ENCODE measurements at regions not wholly inside any gene's neighbourhood (a gene's known extent, or its start where the extent isn't known, plus 50 kb on each side); places are given as distances from the start of the nearest gene placed in this dataset.

GRCh38 chr10:56091872-56092271 lies 269.2 kb downstream of the ZWINT start:
- no peak for DNase-seq (ENCODE audit: low read depth)
- TF ChIP-seq CTCF (conservative IDR thresholded peaks at IDR 0.05; ENCODE audit: low read depth, low read length), result no peak
- no peak overlapping the region for H3K4me3 ChIP-seq (ENCODE audit: low read depth, low read length)

- DNase-seq (ENCODE audit: low read depth), result no peak
- H3K4me3 ChIP-seq (ENCODE audit: low read depth, low read length), result no peak overlapping the region
- TF ChIP-seq CTCF (conservative IDR thresholded peaks at IDR 0.05; ENCODE audit: low read depth, low read length), result no peak
Observed at GRCh38 chr10:56090914-56091540, 270.0 kb downstream of the ZWINT start.

GRCh38 chr10:56085406-56086122 lies 275.5 kb downstream of the ZWINT start:
- no peak for DNase-seq (ENCODE audit: low read depth)
- no peak for TF ChIP-seq CTCF (conservative IDR thresholded peaks at IDR 0.05; ENCODE audit: low read depth, low read length)
- H3K4me3 ChIP-seq (ENCODE audit: low read depth, low read length), result no peak overlapping the region

- DNase-seq (ENCODE audit: low read depth), result no peak
- H3K4me3 ChIP-seq (ENCODE audit: low read depth, low read length), result no peak overlapping the region
- no peak for TF ChIP-seq CTCF (conservative IDR thresholded peaks at IDR 0.05; ENCODE audit: low read depth, low read length)
Observed at GRCh38 chr10:56082169-56082568, 278.9 kb downstream of the ZWINT start.

- H3K4me3 ChIP-seq (ENCODE audit: low read depth, low read length), result no peak overlapping the region
- DNase-seq (ENCODE audit: low read depth), result no peak
- TF ChIP-seq CTCF (conservative IDR thresholded peaks at IDR 0.05; ENCODE audit: low read depth, low read length), result no peak
Observed at GRCh38 chr10:56068473-56069263, 292.4 kb downstream of the ZWINT start.

- H3K4me3 ChIP-seq (ENCODE audit: low read depth, low read length), result no peak overlapping the region
- DNase-seq (ENCODE audit: low read depth), result no peak
- TF ChIP-seq CTCF (conservative IDR thresholded peaks at IDR 0.05; ENCODE audit: low read depth, low read length), result no peak
Observed at GRCh38 chr10:56068040-56068439, 293.0 kb downstream of the ZWINT start.

Data from choroid plexus epithelial cell (primary cell).